Heart right ventricle (tissue), 16 donors: ENCODE measurements at regions not wholly inside any gene's neighbourhood (a gene's known extent, or its start where the extent isn't known, plus 50 kb on each side); places are given as distances from the start of the nearest gene placed in this dataset.

Experiments used
- ATAC-seq, 8 donors: fragments of 200-7000 bp; cut with Tn5 transposase; one replicate each; pipeline ENCODE4 v1.9.1; 2020; ENCODE audit warnings: mild to moderate bottlenecking in 8 of 8, moderate library complexity in 8 of 8, moderate number of reproducible peaks in 1 of 8
- DNase-seq, 2 donors: peaks; one replicate each; pipeline ENCODE4 v3.0.0-alpha.2; 2020
- H3K27ac ChIP-seq, 10 donors: fragments of 200-600 bp; sonication (generic) in 2 of 10; one replicate each; pipeline versions ENCODE4 v1.5.0 to v1.8.0; 2020 to 2022; ENCODE audit warnings: mild to moderate bottlenecking in 3 of 10
- H3K27me3 ChIP-seq, 7 donors: fragments of 200-600 bp; one replicate each; pipeline ENCODE4 v1.8.0; 2021 to 2022; ENCODE audit warnings: mild to moderate bottlenecking in 2 of 7
- H3K36me3 ChIP-seq, 9 donors: fragments of 200-600 bp; sonication (generic) in 1 of 9; one replicate each; pipeline versions ENCODE4 v1.5.0 to v1.8.0; 2020 to 2022; ENCODE audit warnings: mild to moderate bottlenecking in 2 of 9
- H3K4me1 ChIP-seq, 9 donors: fragments of 200-600 bp; sonication (generic) in 1 of 9; one replicate each; pipeline versions ENCODE4 v1.5.0 to v1.8.0; 2020 to 2022; ENCODE audit warnings: mild to moderate bottlenecking in 4 of 9
- H3K4me3 ChIP-seq, 10 donors: fragments of 200-600 bp; sonication (generic) in 2 of 10; one replicate each; pipeline versions ENCODE4 v1.5.0 to v1.8.0; 2020 to 2022; ENCODE audit warnings: mild to moderate bottlenecking in 7 of 10, moderate library complexity in 2 of 10
- H3K9me3 ChIP-seq, 11 donors: fragments of 200-600 bp in 10 of 11; sonication (generic) in 2 of 11; one replicate each; pipeline versions ENCODE4 v1.5.0 to v1.8.0; 2013 to 2022; ENCODE audit warnings: mild to moderate bottlenecking in 2 of 11, control low read depth in 1 of 11, moderate library complexity in 1 of 11
- CTCF ChIP-seq, 9 donors: fragments of 200-600 bp; sonication (generic) in 2 of 9; IDR thresholded peaks; one replicate each; pipeline versions ENCODE4 v1.5.0 to v1.8.0; 2021 to 2022; ENCODE audit warnings: antibody characterized with exemption in 9 of 9, mild to moderate bottlenecking in 5 of 9, moderate library complexity in 1 of 9
- WGBS, 2 donors: extraction: QIAGEN DNeasy Blood & Tissue Kit; methylation state at CpG; one replicate each; pipeline ENCODE4 v1.1.7; 2013; ENCODE audit warnings: inconsistent platforms in 1 of 2; 5-methylcytosine and 5-hydroxymethylcytosine counted together
- intact Hi-C, 10 donors: fragments of 100-400 bp; cut with DNase I; formaldehyde crosslinking; loops; one replicate each; pipeline versions ENCODE4 v1.11.1 to v1.14.2; 2022
- donor health status: Arrhythmogenic right ventricular cardiomyopathy.
- donor health status: ischemic (EF 13 %, LVEDD 7.1; RV severe dilation, severe dysfunction).
- donor health status: healthy with polysubstance abuse.
- donor health status: DM: no; HTN: yes; CAD: no.
- donor health status: DM: no; HTN: no; CAD: no.
- donor health status: ischemic (EF 25% LVEDD 6.9; RV normal size, moderate dysfunction).
- donor health status: ischemic (EF 25% LVEDD 5.7; RV mildly dilated, moderate dysfunction).
- donor health status: healthy.
- donor health status: DM: yes; HTN: yes; CAD: no.
- donor health status: Ischemic cardiomyopathy.
- donor health status: ischemic (EF 35%, LVEDD 5.7; RV mildly dilated, moderate dysfunction).
- donor health status: nonischemic (EF 11% LVEDD 7.7; RV severe dilation, severe dysfunction).
- donor health status: DM: yes; HTN: yes; CAD: no.
- donor health status: PGD.
- donor health status: ischemic (EF 29% LVEDD 5.4; RV normal size, mild dysfunction).
- donor health status: nonischemic (EF 23%, LVEDD 6.1; RV moderate dilation, normal function).

- peaks cover 0 to 8% (median 0%) of the 10 kb centered on the region in 11 donors for H3K9me3 ChIP-seq
- intact Hi-C loops, result no loop called here
- DNase-seq, result peak in 1 of 2 donors; percentile 18
- peak overlapping the region in 7 of 10 donors; percentile 4 to 58 (median 55) for H3K27ac ChIP-seq
- H3K4me1 ChIP-seq, result peaks cover 0 to 13% (median 0%) of the 10 kb centered on the region in 9 donors
- H3K4me3 ChIP-seq, result no peak overlapping the region
- no peaks in the 10 kb centered on the region for H3K36me3 ChIP-seq
- H3K27me3 ChIP-seq, result no peaks in the 10 kb centered on the region
- TF ChIP-seq CTCF (IDR thresholded peaks at IDR 0.05), result no peak
- 43 to 48% methylated on average over 11 of the region's 11 CpGs for WGBS, 2 donors
- peak in 7 of 8 donors; percentile 49 to 93 (median 75) for ATAC-seq
Observed at GRCh38 chr5:167918184-167918812, 373.1 kb upstream of the WWC1 start.

GRCh38 chr5:167918813-167919483 lies 372.5 kb upstream of the WWC1 start:
- DNase-seq (no peak), ATAC-seq (no peak)
- intact Hi-C loops, result no loop called here
- Histone ChIP-seq H3K27ac (peak overlapping the region in 7 of 10 donors; percentile 4 to 58 (median 55)), H3K4me1 (peaks cover 0 to 13% (median 0%) of the 10 kb centered on the region in 9 donors), H3K27me3 (no peaks in the 10 kb centered on the region), H3K36me3 (no peaks in the 10 kb centered on the region), H3K9me3 (peaks cover 0 to 8% (median 0%) of the 10 kb centered on the region in 11 donors), H3K4me3 (no peak overlapping the region)
- 53 to 55% methylated on average over 11 of the region's 11 CpGs for WGBS, 2 donors
- no peak for TF ChIP-seq CTCF (IDR thresholded peaks at IDR 0.05)

GRCh38 chr5:167920589-167920988 lies 370.9 kb upstream of the WWC1 start:
- H3K27ac ChIP-seq, result no peak overlapping the region
- 80 to 85% methylated on average over 2 of the region's 2 CpGs for WGBS, 2 donors
- DNase-seq, result no peak
- ATAC-seq, result no peak
- intact Hi-C loops, result no loop called here
- H3K9me3 ChIP-seq, result no peaks in the 10 kb centered on the region
- TF ChIP-seq CTCF (IDR thresholded peaks at IDR 0.05), result no peak
- H3K4me3 ChIP-seq, result no peak overlapping the region
- no peaks in the 10 kb centered on the region for H3K36me3 ChIP-seq
- no peaks in the 10 kb centered on the region for H3K27me3 ChIP-seq
- peaks cover 0 to 13% (median 0%) of the 10 kb centered on the region in 9 donors for H3K4me1 ChIP-seq

GRCh38 chr5:167921796-167922195 lies 369.6 kb upstream of the WWC1 start:
- H3K27ac ChIP-seq, result no peak overlapping the region
- ATAC-seq, result no peak
- H3K27me3 ChIP-seq, result no peaks in the 10 kb centered on the region
- H3K36me3 ChIP-seq, result no peaks in the 10 kb centered on the region
- intact Hi-C loops, result no loop called here
- H3K4me3 ChIP-seq, result no peak overlapping the region
- no peak for DNase-seq
- H3K4me1 ChIP-seq, result peaks cover 0 to 13% (median 0%) of the 10 kb centered on the region in 9 donors
- no peak for TF ChIP-seq CTCF (IDR thresholded peaks at IDR 0.05)
- no peaks in the 10 kb centered on the region for H3K9me3 ChIP-seq
